ENCODE measurements at regions not wholly inside any gene's neighbourhood (a gene's known extent, or its start where the extent isn't known, plus 50 kb on each side); places are given as distances from the start of the nearest gene placed in this dataset.

GRCh38 chr7:33673029-33673700 is 232.2 kb upstream of the BMPER start:
- TF ChIP-seq CTCF (IDR thresholded peaks at IDR 0.05; ENCODE audit: low read depth, low read length) (no peak; the same call in 1 of the 2 replicates), EZH2phosphoT487 (IDR thresholded peaks at IDR 0.05; ENCODE audit: low read depth) (no peak)

Data from OCI-LY3 (cell line).